Calu3 (cell line): ENCODE measurements at regions not wholly inside any gene's neighbourhood (a gene's known extent, or its start where the extent isn't known, plus 50 kb on each side); places are given as distances from the start of the nearest gene placed in this dataset.

Source experiments
- BruUV-seq: library from RNA; stranded (reverse); fragments of 400-500 nt; replicated peaks from 2 replicates; lab custom pipeline; 2021; lab: Mats Ljungman, UMichigan
- CTCF ChIA-PET: fragments of 300-600 bp; sonication (Branson Sonifier 250); formaldehyde crosslinking; loops from one replicate; lab custom pipeline; 2022; ENCODE audit warnings: antibody characterized with exemption; lab: Charles Lee
- DNase-seq: peaks from one replicate; pipeline ENCODE4 v3.0.0; 2022
- H3K27ac Mint-ChIP-seq: one replicate; pipeline ENCODE4 v1.8.0; 2022; ENCODE audit warnings: mixed read lengths; ENCODE audit not compliant: unreplicated experiment
- H3K27me3 Mint-ChIP-seq: one replicate; pipeline ENCODE4 v1.8.0; 2022; ENCODE audit warnings: mixed read lengths; ENCODE audit not compliant: unreplicated experiment
- H3K36me3 Mint-ChIP-seq: one replicate; pipeline ENCODE4 v1.8.0; 2022; ENCODE audit warnings: mild to moderate bottlenecking, moderate library complexity, mixed read lengths; ENCODE audit not compliant: insufficient read depth, unreplicated experiment
- H3K4me1 Mint-ChIP-seq: one replicate; pipeline ENCODE4 v1.8.0; 2022; ENCODE audit warnings: mild to moderate bottlenecking, low read depth, mixed read lengths; ENCODE audit not compliant: unreplicated experiment
- H3K4me3 Mint-ChIP-seq: one replicate; pipeline ENCODE4 v1.8.0; 2022; ENCODE audit warnings: mild to moderate bottlenecking, low read depth, moderate library complexity, mixed read lengths; ENCODE audit not compliant: unreplicated experiment
- H3K9me3 Mint-ChIP-seq: one replicate; pipeline ENCODE4 v1.8.0; 2022; ENCODE audit warnings: low read depth, mixed read lengths; ENCODE audit not compliant: unreplicated experiment
- intact Hi-C: fragments of 100-400 bp; cut with micrococcal nuclease; formaldehyde crosslinking; loops from one replicate; pipeline ENCODE4 v1.10.0; 2022; ENCODE audit not compliant: unreplicated experiment
- TF ChIP-seq, protein P1 (sequence below): fragments of 200-600 bp; IDR thresholded peaks from one replicate; pipeline ENCODE4 v1.8.0; 2022; ENCODE audit warnings: antibody characterized with exemption; ENCODE audit not compliant: unreplicated experiment

DNA sequence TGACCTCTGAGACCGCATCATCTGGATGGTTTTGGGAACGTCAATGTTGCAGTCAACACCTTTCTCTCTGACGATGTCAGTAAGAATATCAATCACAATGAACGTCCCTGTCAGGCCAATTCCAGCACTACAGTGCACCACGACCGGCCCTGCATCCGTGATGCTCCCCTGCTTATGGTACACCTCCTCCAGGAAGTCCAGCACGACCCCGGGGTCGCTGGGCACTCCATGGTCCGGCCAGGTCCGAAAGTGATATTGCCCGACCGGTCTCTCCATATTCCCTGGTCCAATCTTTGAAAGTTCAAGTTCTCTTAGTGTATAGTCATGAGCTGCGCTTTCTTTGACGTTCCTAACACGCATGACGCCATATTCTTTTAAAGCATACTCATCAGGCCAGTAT lies 203.6 kb upstream of the PRDM9 start:
- no peak for DNase-seq
- H3K27ac Mint-ChIP-seq, result no peak overlapping the region
- H3K4me1 Mint-ChIP-seq, result no peaks in the 10 kb centered on the region
- CTCF ChIA-PET, result interaction anchor here (0.6 kb wide), 1 partner anchor 532 kb away, joined by 3 read pairs; no protein-coding TSS in a partner anchor
- H3K9me3 Mint-ChIP-seq, result peaks cover 11% of the 10 kb centered on the region
- H3K27me3 Mint-ChIP-seq, result no peaks in the 10 kb centered on the region
- intact Hi-C loops, result no loop called here
- H3K4me3 Mint-ChIP-seq, result no peak overlapping the region
- BruUV-seq, result no TSS peak
- TF ChIP-seq, protein P1, sequence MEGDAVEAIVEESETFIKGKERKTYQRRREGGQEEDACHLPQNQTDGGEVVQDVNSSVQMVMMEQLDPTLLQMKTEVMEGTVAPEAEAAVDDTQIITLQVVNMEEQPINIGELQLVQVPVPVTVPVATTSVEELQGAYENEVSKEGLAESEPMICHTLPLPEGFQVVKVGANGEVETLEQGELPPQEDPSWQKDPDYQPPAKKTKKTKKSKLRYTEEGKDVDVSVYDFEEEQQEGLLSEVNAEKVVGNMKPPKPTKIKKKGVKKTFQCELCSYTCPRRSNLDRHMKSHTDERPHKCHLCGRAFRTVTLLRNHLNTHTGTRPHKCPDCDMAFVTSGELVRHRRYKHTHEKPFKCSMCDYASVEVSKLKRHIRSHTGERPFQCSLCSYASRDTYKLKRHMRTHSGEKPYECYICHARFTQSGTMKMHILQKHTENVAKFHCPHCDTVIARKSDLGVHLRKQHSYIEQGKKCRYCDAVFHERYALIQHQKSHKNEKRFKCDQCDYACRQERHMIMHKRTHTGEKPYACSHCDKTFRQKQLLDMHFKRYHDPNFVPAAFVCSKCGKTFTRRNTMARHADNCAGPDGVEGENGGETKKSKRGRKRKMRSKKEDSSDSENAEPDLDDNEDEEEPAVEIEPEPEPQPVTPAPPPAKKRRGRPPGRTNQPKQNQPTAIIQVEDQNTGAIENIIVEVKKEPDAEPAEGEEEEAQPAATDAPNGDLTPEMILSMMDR, result no peak
- H3K36me3 Mint-ChIP-seq, result no peaks in the 10 kb centered on the region

DNA sequence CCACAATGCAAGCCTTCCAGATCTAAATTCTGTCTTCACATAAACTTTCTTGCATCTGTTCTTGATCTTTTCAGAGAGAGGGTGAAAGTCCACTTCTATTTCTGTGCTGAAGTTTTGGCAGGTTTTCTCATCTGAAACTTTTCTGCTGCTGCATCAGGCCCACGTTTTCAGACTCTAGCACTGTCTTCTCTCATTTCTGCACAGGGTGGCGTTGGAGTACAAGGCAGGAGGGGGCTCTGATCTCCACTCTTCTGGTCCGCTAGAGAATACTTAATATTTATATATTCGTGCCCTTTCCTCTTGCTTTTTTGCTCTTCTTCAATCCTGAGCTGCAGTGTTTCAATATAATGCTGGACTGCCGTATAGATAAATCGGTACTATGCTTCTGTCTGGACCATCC lies 204.0 kb upstream of the PRDM9 start:
- H3K27me3 Mint-ChIP-seq, result no peaks in the 10 kb centered on the region

DNA sequence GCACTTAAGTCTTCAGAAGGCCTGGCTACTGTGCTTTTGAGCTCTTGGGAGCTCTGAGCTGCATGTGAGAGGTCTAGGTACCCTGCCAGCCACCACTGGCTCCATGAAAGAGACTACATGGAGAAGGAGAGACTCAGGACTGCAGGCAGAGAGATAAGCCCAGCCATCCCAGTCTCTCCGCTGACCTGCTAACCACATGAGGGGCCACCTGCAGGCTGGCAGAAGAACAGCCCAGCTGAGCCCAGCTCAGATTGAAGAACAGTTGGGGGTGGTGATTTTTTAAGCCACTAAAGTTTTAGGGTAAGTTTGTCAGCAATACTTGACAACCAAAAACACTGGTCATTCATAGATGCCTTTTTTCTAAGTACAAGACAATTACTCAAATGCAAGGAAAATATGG lies 205.0 kb upstream of the PRDM9 start:
- TF ChIP-seq, protein P1, result no peak
- intact Hi-C loops, result no loop called here

More for the DNA sequence above, 204.0 kb upstream of the PRDM9 start:
- Mint-ChIP-seq H3K4me1 (no peaks in the 10 kb centered on the region), H3K36me3 (no peaks in the 10 kb centered on the region), H3K9me3 (peaks cover 11% of the 10 kb centered on the region), H3K27ac (no peak overlapping the region), H3K4me3 (no peak overlapping the region)
- TF ChIP-seq, protein P1, result no peak
- no TSS peak for BruUV-seq
- intact Hi-C loops, result no loop called here
- CTCF ChIA-PET, result no interaction called here
- DNase-seq, result no peak

DNA sequence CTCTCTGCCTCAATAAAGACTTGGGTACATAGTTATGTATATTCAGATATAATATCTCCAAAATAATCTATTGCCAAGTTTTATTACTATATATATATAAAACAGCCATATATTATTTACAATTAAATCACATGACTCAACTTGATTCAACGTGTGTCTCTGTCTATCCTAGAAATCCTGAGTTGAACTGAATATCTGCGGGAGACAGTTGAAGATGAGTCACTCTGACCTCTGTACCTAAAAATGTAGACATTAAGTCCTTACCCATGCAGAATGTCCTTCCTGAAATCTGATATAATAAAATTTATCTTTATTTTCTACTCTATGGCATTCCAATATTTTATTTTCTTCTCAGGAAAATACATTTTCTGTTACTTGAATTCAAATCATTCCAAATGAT lies 218.2 kb upstream of the PRDM9 start:
- BruUV-seq, result no TSS peak
- Mint-ChIP-seq H3K9me3 (peaks cover 10% of the 10 kb centered on the region), H3K4me1 (no peaks in the 10 kb centered on the region), H3K27ac (no peak overlapping the region), H3K27me3 (no peaks in the 10 kb centered on the region), H3K4me3 (no peak overlapping the region), H3K36me3 (no peaks in the 10 kb centered on the region)
- no peak for DNase-seq
- TF ChIP-seq, protein P1, result no peak
- CTCF ChIA-PET, result no interaction called here
- intact Hi-C loops, result no loop called here

More for the DNA sequence above, 205.0 kb upstream of the PRDM9 start:
- Mint-ChIP-seq H3K27me3 (no peaks in the 10 kb centered on the region), H3K9me3 (peaks cover 11% of the 10 kb centered on the region), H3K27ac (no peak overlapping the region), H3K4me3 (no peak overlapping the region), H3K36me3 (no peaks in the 10 kb centered on the region), H3K4me1 (no peaks in the 10 kb centered on the region)
- no peak for DNase-seq
- BruUV-seq, result no TSS peak
- CTCF ChIA-PET, result no interaction called here
